Smooth muscle cell (in vitro differentiated cells): ENCODE measurements at regions not wholly inside any gene's neighbourhood (a gene's known extent, or its start where the extent isn't known, plus 50 kb on each side); places are given as distances from the start of the nearest gene placed in this dataset.

Source experiments
- DNase-seq: peaks from one replicate; lab custom pipeline; 2025; ENCODE audit not compliant: unreplicated experiment; lab: John Stamatoyannopoulos, UW
- H2AFZ ChIP-seq: fragments of 200-600 bp; sonication (generic); 2 replicates; pipeline ENCODE4 v1.6.0; 2016; ENCODE audit warnings: antibody characterized with exemption, low read depth, mild to moderate bottlenecking
- H3F3A ChIP-seq: fragments of 200-600 bp; sonication (generic); 2 replicates; pipeline ENCODE4 v1.6.0; 2017; ENCODE audit warnings: antibody characterized with exemption, low read depth
- H3K27ac ChIP-seq: fragments of 200-600 bp; sonication (generic); 2 replicates; pipeline ENCODE4 v1.5.1; 2016; ENCODE audit warnings: low read depth, mild to moderate bottlenecking
- H3K27me3 ChIP-seq: fragments of 200-600 bp; sonication (generic); 2 replicates; pipeline ENCODE4 v1.6.1; 2016; ENCODE audit warnings: low read depth, mild to moderate bottlenecking
- H3K36me3 ChIP-seq: fragments of 200-600 bp; sonication (generic); 2 replicates; pipeline ENCODE4 v1.5.1; 2016; ENCODE audit warnings: low read depth
- H3K4me1 ChIP-seq: fragments of 200-600 bp; sonication (generic); 2 replicates; pipeline ENCODE4 v1.5.1; 2016; ENCODE audit warnings: low read depth
- H3K4me2 ChIP-seq: fragments of 200-600 bp; sonication (generic); 2 replicates; pipeline ENCODE4 v1.6.0; 2016; ENCODE audit warnings: mild to moderate bottlenecking
- H3K4me3 ChIP-seq: fragments of 200-600 bp; sonication (generic); 2 replicates; pipeline ENCODE4 v1.5.1; 2016; ENCODE audit warnings: mild to moderate bottlenecking
- H3K79me2 ChIP-seq: fragments of 200-600 bp; sonication (generic); 2 replicates; pipeline ENCODE4 v1.6.0; 2016; ENCODE audit warnings: low read depth, mild to moderate bottlenecking
- H3K9ac ChIP-seq: fragments of 200-600 bp; sonication (generic); 2 replicates; pipeline ENCODE4 v1.6.0; 2016; ENCODE audit warnings: low read depth
- H3K9me3 ChIP-seq: fragments of 200-600 bp; sonication (generic); replicated peaks from 2 replicates; pipeline ENCODE4 v1.5.1; 2016; ENCODE audit warnings: low read depth
- H4K20me1 ChIP-seq: fragments of 200-600 bp; sonication (generic); 2 replicates; pipeline ENCODE4 v1.6.0; 2016; ENCODE audit warnings: low read depth
- WGBS: methylation state at CpG from one replicate; pipeline ENCODE4 v1.1.7; 2016; ENCODE audit warnings: low lambda C conversion rate; 5-methylcytosine and 5-hydroxymethylcytosine counted together
- TF ChIP-seq, protein P1 (sequence below): fragments of 200-600 bp; sonication (generic); IDR thresholded peaks from 2 replicates; pipeline ENCODE4 v1.5.1; 2017; ENCODE audit warnings: borderline replicate concordance, mild to moderate bottlenecking, antibody characterized with exemption; ENCODE audit not compliant: insufficient read depth, poor library complexity, severe bottlenecking

- Histone ChIP-seq H3F3A (no peaks in the 10 kb centered on the region), H4K20me1 (no peaks in the 10 kb centered on the region), H3K9ac (no peak overlapping the region), H3K4me2 (peak overlapping the region; percentile 21), H3K9me3 (no peaks in the 10 kb centered on the region), H3K4me3 (no peak overlapping the region), H3K27me3 (no peaks in the 10 kb centered on the region), H3K79me2 (no peaks in the 10 kb centered on the region), H2AFZ (peak overlapping the region; percentile 76), H3K4me1 (no peaks in the 10 kb centered on the region), H3K36me3 (no peaks in the 10 kb centered on the region), H3K27ac (peak overlapping the region; percentile 80)
- no peak for DNase-seq
- 3% methylated on average over 1 of the region's 1 CpG for WGBS
- TF ChIP-seq, protein P1, sequence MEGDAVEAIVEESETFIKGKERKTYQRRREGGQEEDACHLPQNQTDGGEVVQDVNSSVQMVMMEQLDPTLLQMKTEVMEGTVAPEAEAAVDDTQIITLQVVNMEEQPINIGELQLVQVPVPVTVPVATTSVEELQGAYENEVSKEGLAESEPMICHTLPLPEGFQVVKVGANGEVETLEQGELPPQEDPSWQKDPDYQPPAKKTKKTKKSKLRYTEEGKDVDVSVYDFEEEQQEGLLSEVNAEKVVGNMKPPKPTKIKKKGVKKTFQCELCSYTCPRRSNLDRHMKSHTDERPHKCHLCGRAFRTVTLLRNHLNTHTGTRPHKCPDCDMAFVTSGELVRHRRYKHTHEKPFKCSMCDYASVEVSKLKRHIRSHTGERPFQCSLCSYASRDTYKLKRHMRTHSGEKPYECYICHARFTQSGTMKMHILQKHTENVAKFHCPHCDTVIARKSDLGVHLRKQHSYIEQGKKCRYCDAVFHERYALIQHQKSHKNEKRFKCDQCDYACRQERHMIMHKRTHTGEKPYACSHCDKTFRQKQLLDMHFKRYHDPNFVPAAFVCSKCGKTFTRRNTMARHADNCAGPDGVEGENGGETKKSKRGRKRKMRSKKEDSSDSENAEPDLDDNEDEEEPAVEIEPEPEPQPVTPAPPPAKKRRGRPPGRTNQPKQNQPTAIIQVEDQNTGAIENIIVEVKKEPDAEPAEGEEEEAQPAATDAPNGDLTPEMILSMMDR: no peak
Measured at GRCh38 chr1:189775343-189775742, 702.3 kb downstream of the BRINP3 start.

DNA sequence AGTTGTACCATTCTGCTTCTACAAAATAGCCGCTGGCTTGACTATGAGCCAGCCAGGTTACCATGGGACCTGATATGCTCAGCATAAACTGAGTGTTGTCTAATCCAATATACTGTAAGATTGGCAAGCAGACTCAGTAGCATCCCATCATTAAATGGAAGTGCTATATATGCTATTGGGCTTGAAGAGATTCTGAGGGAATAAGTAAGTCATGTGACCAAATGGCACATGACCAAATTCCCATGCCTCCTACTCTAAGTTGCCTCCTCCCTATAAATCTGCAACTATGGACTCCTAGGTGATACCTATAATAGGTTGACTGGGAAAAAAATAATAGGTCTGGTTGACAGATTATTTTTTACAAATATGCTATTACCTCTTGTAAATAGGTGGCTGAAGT is 698.6 kb downstream of the BRINP3 start:
- TF ChIP-seq, protein P1: no peak
- no peak overlapping the region for H3K4me3 ChIP-seq
- H3K9ac ChIP-seq: no peak overlapping the region
- no peaks in the 10 kb centered on the region for H3K79me2 ChIP-seq
- H3K9me3 ChIP-seq: no peaks in the 10 kb centered on the region
- no peak overlapping the region for H3K4me2 ChIP-seq
- no peak overlapping the region for H2AFZ ChIP-seq
- no peaks in the 10 kb centered on the region for H4K20me1 ChIP-seq
- no peaks in the 10 kb centered on the region for H3K4me1 ChIP-seq
- DNase-seq: no peak
- WGBS: 88% methylated on average over 1 of the region's 1 CpG
- no peaks in the 10 kb centered on the region for H3K36me3 ChIP-seq
- no peaks in the 10 kb centered on the region for H3F3A ChIP-seq
- H3K27ac ChIP-seq: no peak overlapping the region
- H3K27me3 ChIP-seq: no peaks in the 10 kb centered on the region

GRCh38 chr1:189782295-189782694 is 695.4 kb downstream of the BRINP3 start:
- Histone ChIP-seq H3K27ac (no peak overlapping the region), H3K4me1 (no peaks in the 10 kb centered on the region), H3K36me3 (no peaks in the 10 kb centered on the region), H3K4me3 (no peak overlapping the region), H3K27me3 (no peaks in the 10 kb centered on the region), H3K9ac (no peak overlapping the region), H3K79me2 (no peaks in the 10 kb centered on the region), H3K4me2 (no peak overlapping the region), H4K20me1 (no peaks in the 10 kb centered on the region), H3F3A (no peaks in the 10 kb centered on the region), H2AFZ (no peak overlapping the region), H3K9me3 (no peaks in the 10 kb centered on the region)
- WGBS: 84% methylated on average over 2 of the region's 2 CpGs
- DNase-seq: no peak
- TF ChIP-seq, protein P1: no peak

GRCh38 chr1:189783456-189783855 is 694.2 kb downstream of the BRINP3 start:
- Histone ChIP-seq H3K4me3 (no peak overlapping the region), H3K27me3 (no peaks in the 10 kb centered on the region), H3F3A (no peaks in the 10 kb centered on the region), H3K9me3 (no peaks in the 10 kb centered on the region), H3K9ac (no peak overlapping the region), H3K4me1 (no peaks in the 10 kb centered on the region), H3K36me3 (no peaks in the 10 kb centered on the region), H2AFZ (no peak overlapping the region), H3K27ac (no peak overlapping the region), H3K4me2 (no peak overlapping the region), H4K20me1 (no peaks in the 10 kb centered on the region), H3K79me2 (no peaks in the 10 kb centered on the region)
- WGBS: 74% methylated on average over 2 of the region's 2 CpGs
- TF ChIP-seq, protein P1: no peak
- DNase-seq: no peak
